H1 (cell line): ENCODE measurements at regions not wholly inside any gene's neighbourhood (a gene's known extent, or its start where the extent isn't known, plus 50 kb on each side); places are given as distances from the start of the nearest gene placed in this dataset.

Experiments
- KDM5A ChIP-seq: fragments of 200-600 bp; IDR thresholded peaks from 2 replicates; pipeline ENCODE4 v1.7.1; 2012; ENCODE audit warnings: mild to moderate bottlenecking, low read length, inconsistent platforms, mixed read lengths
- RBBP5 ChIP-seq: IDR thresholded peaks from 2 replicates; pipeline ENCODE4 v1.7.1; 2012; ENCODE audit warnings: low read depth, mild to moderate bottlenecking, inconsistent platforms, low read length, moderate library complexity, borderline replicate concordance
- RFX5 ChIP-seq: IDR thresholded peaks from 2 replicates; pipeline ENCODE4 v1.6.1; 2011; ENCODE audit warnings: low read depth, low read length, improper control_type of control experiment, borderline replicate concordance
- TAF1 ChIP-seq: IDR thresholded peaks from 2 replicates; pipeline ENCODE4 v1.6.1; 2011; ENCODE audit warnings: mild to moderate bottlenecking, low read depth, low read length
- TAF7 ChIP-seq: optimal IDR thresholded peaks from 2 replicates; pipeline ENCODE3; 2011; ENCODE audit warnings: low read depth, mild to moderate bottlenecking, inconsistent platforms, low read length, moderate library complexity, borderline replicate concordance

GRCh38 chr4:62252728-62253127 lies 1052.6 kb downstream of the ADGRL3 start (continued):
- TF ChIP-seq RFX5 (no peak), TAF1 (no peak), KDM5A (no peak), TAF7 (no peak), RBBP5 (no peak)
